ENCODE measurements at regions not wholly inside any gene's neighbourhood (a gene's known extent, or its start where the extent isn't known, plus 50 kb on each side); places are given as distances from the start of the nearest gene placed in this dataset.

DNA sequence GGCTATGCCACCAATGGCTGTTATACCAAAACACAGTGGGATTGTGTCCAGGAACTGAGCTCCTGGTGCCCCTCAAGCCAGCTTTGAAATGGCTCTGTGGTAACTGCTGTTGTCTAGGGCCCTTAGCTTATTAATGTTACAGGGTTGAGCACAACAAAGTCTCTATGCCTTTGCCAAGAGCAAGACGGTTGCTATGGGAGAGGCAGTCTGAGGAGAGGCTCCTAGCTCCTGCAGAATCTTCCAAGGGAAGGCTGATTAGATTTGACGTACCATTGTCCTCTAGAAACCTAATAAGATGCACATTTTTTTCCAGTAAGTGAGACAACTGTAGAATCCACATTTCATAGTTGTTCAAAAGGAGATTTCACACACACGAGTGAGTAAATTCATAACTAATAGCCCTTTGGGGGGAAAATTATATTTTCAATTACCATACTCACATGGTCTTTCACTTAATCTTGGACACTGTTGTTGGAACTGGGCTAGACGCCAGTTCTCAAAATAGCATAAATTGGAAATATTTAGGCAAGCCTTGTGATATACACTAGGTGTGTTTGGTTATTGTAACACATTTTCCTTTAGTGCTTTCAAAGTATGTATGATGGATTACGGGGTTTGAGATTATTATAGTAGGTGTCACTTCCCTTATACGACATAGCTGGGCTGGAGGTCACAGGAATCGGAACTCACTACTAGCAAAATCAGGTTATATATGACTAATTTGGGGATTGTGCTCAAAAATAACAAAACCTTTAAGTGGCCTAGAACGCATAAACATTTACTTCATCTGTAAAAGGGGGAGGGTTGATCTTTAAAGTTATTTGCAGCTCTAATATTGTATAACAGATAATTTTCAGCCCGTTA, 186.3 kb upstream of the EGFLAM start:
- Histone ChIP-seq H3K9me3 (replicated peaks) (no peaks in the 10 kb centered on the region), H3K4me3 (no peak overlapping the region), H3K27ac (replicated peaks) (no peak overlapping the region), H3K36me3 (no peaks in the 10 kb centered on the region), H3K4me1 (no peaks in the 10 kb centered on the region), H3K27me3 (ENCODE audit: low read depth) (no peaks in the 10 kb centered on the region)
- intact Hi-C loops (cut with micrococcal nuclease): no loop called here
- TF ChIP-seq, protein P1, sequence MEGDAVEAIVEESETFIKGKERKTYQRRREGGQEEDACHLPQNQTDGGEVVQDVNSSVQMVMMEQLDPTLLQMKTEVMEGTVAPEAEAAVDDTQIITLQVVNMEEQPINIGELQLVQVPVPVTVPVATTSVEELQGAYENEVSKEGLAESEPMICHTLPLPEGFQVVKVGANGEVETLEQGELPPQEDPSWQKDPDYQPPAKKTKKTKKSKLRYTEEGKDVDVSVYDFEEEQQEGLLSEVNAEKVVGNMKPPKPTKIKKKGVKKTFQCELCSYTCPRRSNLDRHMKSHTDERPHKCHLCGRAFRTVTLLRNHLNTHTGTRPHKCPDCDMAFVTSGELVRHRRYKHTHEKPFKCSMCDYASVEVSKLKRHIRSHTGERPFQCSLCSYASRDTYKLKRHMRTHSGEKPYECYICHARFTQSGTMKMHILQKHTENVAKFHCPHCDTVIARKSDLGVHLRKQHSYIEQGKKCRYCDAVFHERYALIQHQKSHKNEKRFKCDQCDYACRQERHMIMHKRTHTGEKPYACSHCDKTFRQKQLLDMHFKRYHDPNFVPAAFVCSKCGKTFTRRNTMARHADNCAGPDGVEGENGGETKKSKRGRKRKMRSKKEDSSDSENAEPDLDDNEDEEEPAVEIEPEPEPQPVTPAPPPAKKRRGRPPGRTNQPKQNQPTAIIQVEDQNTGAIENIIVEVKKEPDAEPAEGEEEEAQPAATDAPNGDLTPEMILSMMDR (IDR thresholded peaks at IDR 0.05; ENCODE audit: borderline replicate concordance): no peak
- no peak for DNase-seq

DNA sequence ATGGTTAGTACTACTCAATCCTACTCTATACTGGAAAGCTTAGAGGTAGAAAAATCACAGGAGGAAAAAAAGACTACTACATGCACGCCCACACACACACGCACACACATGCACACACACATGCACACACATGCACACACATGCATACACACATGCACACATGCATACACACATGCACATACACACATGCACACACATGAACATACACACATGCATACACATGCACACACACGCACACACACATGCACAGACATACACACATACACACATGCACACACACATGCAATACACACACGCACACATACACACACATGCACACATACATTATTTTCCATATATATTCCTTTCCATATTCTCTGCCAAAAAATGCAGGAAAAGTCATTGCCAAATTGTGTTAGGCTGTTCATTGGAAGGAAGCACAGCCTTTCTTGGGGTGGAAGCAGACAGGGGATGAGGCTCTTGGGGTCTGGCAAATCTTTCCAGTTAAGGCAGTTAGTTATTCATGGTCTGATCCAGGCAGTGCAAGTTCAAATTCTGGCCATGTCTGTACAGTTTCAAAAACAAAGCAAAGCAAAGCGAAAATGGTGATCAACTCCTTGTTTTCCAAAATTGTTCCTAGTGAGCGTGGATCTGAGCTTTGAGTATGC, 187.9 kb upstream of the EGFLAM start:
- Histone ChIP-seq H3K9me3 (replicated peaks) (peaks cover 15% of the 10 kb centered on the region), H3K27me3 (ENCODE audit: low read depth) (no peaks in the 10 kb centered on the region), H3K4me3 (no peak overlapping the region), H3K36me3 (no peaks in the 10 kb centered on the region), H3K4me1 (no peaks in the 10 kb centered on the region), H3K27ac (replicated peaks) (no peak overlapping the region)
- DNase-seq: no peak
- intact Hi-C loops (cut with micrococcal nuclease): no loop called here
- TF ChIP-seq, protein P1 (IDR thresholded peaks at IDR 0.05; ENCODE audit: borderline replicate concordance): no peak

DNA sequence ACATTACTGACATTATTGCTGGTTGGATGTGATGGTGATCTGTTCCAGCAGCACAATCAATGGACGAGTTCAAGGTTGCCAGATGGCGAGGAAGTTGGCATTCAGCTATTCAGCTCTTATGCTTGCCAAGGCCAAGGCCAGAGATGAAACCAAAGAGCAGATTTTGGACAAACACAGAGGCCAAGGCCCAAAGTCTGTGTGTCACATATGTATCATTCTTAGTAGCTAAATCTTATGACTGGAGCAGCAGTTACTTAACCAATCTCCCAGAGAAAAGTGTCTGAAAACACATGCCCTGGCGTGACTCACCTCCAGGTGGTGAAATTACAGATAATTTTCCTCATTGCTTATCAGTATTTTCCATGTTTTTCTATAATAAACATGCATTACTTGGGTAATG, 189.0 kb upstream of the EGFLAM start:
- intact Hi-C loops (cut with micrococcal nuclease): no loop called here
- TF ChIP-seq, protein P1 (IDR thresholded peaks at IDR 0.05; ENCODE audit: borderline replicate concordance): no peak
- H3K27me3 ChIP-seq (ENCODE audit: low read depth): no peaks in the 10 kb centered on the region

DNA sequence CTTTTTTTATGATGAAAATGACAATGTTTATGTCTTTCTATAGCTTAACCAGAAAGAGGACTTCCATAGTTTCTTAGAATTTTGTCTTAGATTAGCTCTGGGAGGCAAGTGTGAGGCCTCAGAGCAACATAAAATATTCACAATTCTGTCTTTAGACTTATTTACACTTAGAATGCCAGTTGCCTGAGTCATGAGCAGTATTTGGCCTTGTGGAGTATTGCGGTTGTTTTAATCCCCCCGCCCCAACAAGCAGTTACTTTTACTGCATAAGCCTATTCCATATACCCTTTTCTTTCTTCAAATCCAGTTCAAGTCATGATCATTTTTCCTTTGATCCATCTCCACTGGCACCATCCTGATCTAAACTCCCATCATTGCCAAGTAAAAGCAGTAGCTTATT, 198.0 kb upstream of the EGFLAM start:
- no peak overlapping the region for H3K4me3 ChIP-seq
- H3K9me3 ChIP-seq (replicated peaks): peaks cover 11% of the 10 kb centered on the region
- no peaks in the 10 kb centered on the region for H3K27me3 ChIP-seq (ENCODE audit: low read depth)
- no peak for DNase-seq
- no peaks in the 10 kb centered on the region for H3K4me1 ChIP-seq
- TF ChIP-seq, protein P1 (IDR thresholded peaks at IDR 0.05; ENCODE audit: borderline replicate concordance): no peak
- H3K36me3 ChIP-seq: no peaks in the 10 kb centered on the region
- intact Hi-C loops (cut with micrococcal nuclease): no loop called here
- no peak overlapping the region for H3K27ac ChIP-seq (replicated peaks)

More for the DNA sequence above, 189.0 kb upstream of the EGFLAM start:
- Histone ChIP-seq H3K4me1 (no peaks in the 10 kb centered on the region), H3K27ac (replicated peaks) (no peak overlapping the region), H3K36me3 (no peaks in the 10 kb centered on the region), H3K4me3 (no peak overlapping the region), H3K9me3 (replicated peaks) (peaks cover 22% of the 10 kb centered on the region)
- no peak for DNase-seq

DNA sequence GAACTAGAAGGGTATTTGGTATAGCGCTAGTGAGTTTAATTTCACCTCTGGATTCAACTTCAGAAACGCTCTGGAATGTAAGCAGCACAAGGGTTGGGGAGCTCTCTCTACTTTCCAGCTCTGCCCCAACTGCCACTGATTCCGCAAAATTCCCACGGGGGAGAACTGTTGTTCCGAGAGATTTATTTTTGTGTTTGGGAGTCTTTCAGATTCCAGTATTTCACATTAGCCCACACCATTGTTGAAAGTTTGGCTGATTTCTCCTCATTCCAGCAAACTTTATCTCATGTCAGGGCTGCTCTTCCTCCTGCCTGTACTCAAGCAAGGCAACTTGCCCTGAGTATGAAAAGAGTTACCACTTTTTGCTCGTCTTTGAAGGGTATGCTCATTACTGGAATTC, 198.5 kb upstream of the EGFLAM start:
- Histone ChIP-seq H3K36me3 (no peaks in the 10 kb centered on the region), H3K27me3 (ENCODE audit: low read depth) (no peaks in the 10 kb centered on the region), H3K9me3 (replicated peaks) (peaks cover 6% of the 10 kb centered on the region), H3K4me1 (no peaks in the 10 kb centered on the region), H3K27ac (replicated peaks) (no peak overlapping the region), H3K4me3 (no peak overlapping the region)
- TF ChIP-seq, protein P1 (IDR thresholded peaks at IDR 0.05; ENCODE audit: borderline replicate concordance): no peak
- intact Hi-C loops (cut with micrococcal nuclease): no loop called here
- no peak for DNase-seq

Measured in left ventricle myocardium inferior (tissue), 1 donor.